ENCODE measurements at regions not wholly inside any gene's neighbourhood (a gene's known extent, or its start where the extent isn't known, plus 50 kb on each side); places are given as distances from the start of the nearest gene placed in this dataset.

DNA sequence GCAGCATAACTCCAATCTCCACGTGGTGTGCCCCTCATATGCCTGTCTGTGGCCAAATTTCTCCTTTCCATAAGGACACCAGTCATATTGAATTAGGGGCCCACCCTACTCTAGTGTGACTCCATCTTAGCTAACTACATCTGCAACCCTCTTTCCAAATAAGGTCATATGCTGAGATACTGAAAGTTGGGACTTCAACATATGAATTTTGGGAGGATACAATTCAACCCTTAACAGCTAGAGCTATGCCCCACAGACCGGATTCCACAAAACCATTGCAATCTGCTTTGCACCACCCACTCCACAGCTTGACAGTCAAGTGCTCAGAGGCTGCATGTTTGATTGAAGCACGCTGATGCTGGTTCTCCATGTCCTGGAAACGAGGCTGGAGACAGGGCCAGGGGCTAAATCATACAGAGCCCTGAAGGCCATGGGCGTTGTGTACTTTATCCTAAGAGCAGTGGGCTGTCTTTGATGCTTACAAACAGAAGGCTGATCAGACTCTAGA is 122.8 kb downstream of the MTX3 start:
- TF ChIP-seq SNAI2 (CRISPR knock-in tag; IDR thresholded peaks at IDR 0.05) (no peak), PPARA (CRISPR knock-in tag; IDR thresholded peaks at IDR 0.05; ENCODE audit: borderline replicate concordance) (no peak), TSHZ2 (CRISPR knock-in tag; IDR thresholded peaks at IDR 0.05) (no peak), ZNF70 (CRISPR knock-in tag; IDR thresholded peaks at IDR 0.05) (no peak), ZC3H10 (CRISPR knock-in tag; IDR thresholded peaks at IDR 0.05) (no peak), RARB (CRISPR knock-in tag; IDR thresholded peaks at IDR 0.05) (no peak), TOX (CRISPR knock-in tag; IDR thresholded peaks at IDR 0.05; ENCODE audit: borderline replicate concordance) (no peak)
- TF ChIP-seq, protein P1, sequence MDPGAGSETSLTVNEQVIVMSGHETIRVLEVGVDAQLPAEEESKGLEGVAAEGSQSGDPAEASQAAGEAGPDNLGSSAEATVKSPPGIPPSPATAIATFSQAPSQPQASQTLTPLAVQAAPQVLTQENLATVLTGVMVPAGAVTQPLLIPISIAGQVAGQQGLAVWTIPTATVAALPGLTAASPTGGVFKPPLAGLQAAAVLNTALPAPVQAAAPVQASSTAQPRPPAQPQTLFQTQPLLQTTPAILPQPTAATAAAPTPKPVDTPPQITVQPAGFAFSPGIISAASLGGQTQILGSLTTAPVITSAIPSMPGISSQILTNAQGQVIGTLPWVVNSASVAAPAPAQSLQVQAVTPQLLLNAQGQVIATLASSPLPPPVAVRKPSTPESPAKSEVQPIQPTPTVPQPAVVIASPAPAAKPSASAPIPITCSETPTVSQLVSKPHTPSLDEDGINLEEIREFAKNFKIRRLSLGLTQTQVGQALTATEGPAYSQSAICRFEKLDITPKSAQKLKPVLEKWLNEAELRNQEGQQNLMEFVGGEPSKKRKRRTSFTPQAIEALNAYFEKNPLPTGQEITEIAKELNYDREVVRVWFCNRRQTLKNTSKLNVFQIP (CRISPR knock-in tag; IDR thresholded peaks at IDR 0.05; ENCODE audit: borderline replicate concordance, low read depth), result no peak
- TF ChIP-seq, protein P2, sequence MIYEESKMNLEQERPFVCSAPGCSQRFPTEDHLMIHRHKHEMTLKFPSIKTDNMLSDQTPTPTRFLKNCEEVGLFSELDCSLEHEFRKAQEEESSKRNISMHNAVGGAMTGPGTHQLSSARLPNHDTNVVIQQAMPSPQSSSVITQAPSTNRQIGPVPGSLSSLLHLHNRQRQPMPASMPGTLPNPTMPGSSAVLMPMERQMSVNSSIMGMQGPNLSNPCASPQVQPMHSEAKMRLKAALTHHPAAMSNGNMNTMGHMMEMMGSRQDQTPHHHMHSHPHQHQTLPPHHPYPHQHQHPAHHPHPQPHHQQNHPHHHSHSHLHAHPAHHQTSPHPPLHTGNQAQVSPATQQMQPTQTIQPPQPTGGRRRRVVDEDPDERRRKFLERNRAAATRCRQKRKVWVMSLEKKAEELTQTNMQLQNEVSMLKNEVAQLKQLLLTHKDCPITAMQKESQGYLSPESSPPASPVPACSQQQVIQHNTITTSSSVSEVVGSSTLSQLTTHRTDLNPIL (CRISPR knock-in tag; IDR thresholded peaks at IDR 0.05; ENCODE audit: low read depth), result no peak
- TF ChIP-seq, protein P3, sequence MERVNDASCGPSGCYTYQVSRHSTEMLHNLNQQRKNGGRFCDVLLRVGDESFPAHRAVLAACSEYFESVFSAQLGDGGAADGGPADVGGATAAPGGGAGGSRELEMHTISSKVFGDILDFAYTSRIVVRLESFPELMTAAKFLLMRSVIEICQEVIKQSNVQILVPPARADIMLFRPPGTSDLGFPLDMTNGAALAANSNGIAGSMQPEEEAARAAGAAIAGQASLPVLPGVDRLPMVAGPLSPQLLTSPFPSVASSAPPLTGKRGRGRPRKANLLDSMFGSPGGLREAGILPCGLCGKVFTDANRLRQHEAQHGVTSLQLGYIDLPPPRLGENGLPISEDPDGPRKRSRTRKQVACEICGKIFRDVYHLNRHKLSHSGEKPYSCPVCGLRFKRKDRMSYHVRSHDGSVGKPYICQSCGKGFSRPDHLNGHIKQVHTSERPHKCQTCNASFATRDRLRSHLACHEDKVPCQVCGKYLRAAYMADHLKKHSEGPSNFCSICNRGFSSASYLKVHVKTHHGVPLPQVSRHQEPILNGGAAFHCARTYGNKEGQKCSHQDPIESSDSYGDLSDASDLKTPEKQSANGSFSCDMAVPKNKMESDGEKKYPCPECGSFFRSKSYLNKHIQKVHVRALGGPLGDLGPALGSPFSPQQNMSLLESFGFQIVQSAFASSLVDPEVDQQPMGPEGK (CRISPR knock-in tag; IDR thresholded peaks at IDR 0.05; ENCODE audit: borderline replicate concordance), result no peak
